AG04449 (cell line): ENCODE measurements at regions not wholly inside any gene's neighbourhood (a gene's known extent, or its start where the extent isn't known, plus 50 kb on each side); places are given as distances from the start of the nearest gene placed in this dataset.

Experiments
- CTCF ChIA-PET: fragments of 350-600 bp; formaldehyde crosslinking; extraction: SDS; loops from one replicate; lab custom pipeline; 2021; ENCODE audit warnings: antibody characterized with exemption; lab: Yijun Ruan, JAX
- POLR2A ChIA-PET: fragments of 400-600, 350-600 bp; formaldehyde crosslinking; extraction: SDS; loops from one replicate; lab custom pipeline; 2020; ENCODE audit warnings: antibody characterized with exemption, inconsistent platforms; lab: Yijun Ruan, JAX
- DNase-seq: peaks from one replicate; pipeline ENCODE4 v3.0.0-alpha.2; 2010; ENCODE audit warnings: low read depth, low spot score
- H3K4me3 ChIP-seq: 2 replicates; pipeline ENCODE4 v1.5.1; 2011; ENCODE audit warnings: low read depth, mild to moderate bottlenecking, control low read depth, low read length
- CTCF ChIP-seq: IDR thresholded peaks from one replicate; pipeline ENCODE4 v1.5.1; 2011; ENCODE audit warnings: mild to moderate bottlenecking, moderate library complexity, low read length, control low read depth, inconsistent platforms; ENCODE audit not compliant: insufficient read depth; ENCODE audit errors: missing control alignments

- H3K4me3 ChIP-seq, result no peak overlapping the region
- POLR2A ChIA-PET, result no interaction called here
These were observed 235.4 kb downstream of the HNRNPD start for GRCh38 chr4:82138374-82138773.

GRCh38 chr4:82136161-82136801, 237.5 kb downstream of the HNRNPD start:
- POLR2A ChIA-PET, result no interaction called here
- CTCF ChIA-PET, result no interaction called here
- TF ChIP-seq CTCF, result no peak
- no peak overlapping the region for H3K4me3 ChIP-seq
- no peak for DNase-seq

More at GRCh38 chr4:82138374-82138773, 235.4 kb downstream of the HNRNPD start:
- no peak for DNase-seq
- CTCF ChIA-PET, result no interaction called here
- TF ChIP-seq CTCF, result no peak

GRCh38 chr4:82128355-82128754, 245.4 kb downstream of the HNRNPD start:
- CTCF ChIA-PET, result no interaction called here
- no peak overlapping the region for H3K4me3 ChIP-seq
- POLR2A ChIA-PET, result no interaction called here
- no peak for TF ChIP-seq CTCF
- DNase-seq, result no peak

- CTCF ChIA-PET, result no interaction called here
These were observed 247.2 kb downstream of the HNRNPD start for GRCh38 chr4:82126512-82127040.

GRCh38 chr4:82125787-82126297, 247.9 kb downstream of the HNRNPD start:
- POLR2A ChIA-PET, result no interaction called here
- no peak for TF ChIP-seq CTCF
- CTCF ChIA-PET, result no interaction called here
- no peak overlapping the region for H3K4me3 ChIP-seq
- DNase-seq, result no peak

More at GRCh38 chr4:82126512-82127040, 247.2 kb downstream of the HNRNPD start:
- H3K4me3 ChIP-seq, result no peak overlapping the region
- TF ChIP-seq CTCF, result no peak
- POLR2A ChIA-PET, result no interaction called here
- DNase-seq, result no peak

GRCh38 chr4:82124932-82125786, 248.6 kb downstream of the HNRNPD start:
- H3K4me3 ChIP-seq, result no peak overlapping the region
- ChIA-PET CTCF (no interaction called here), POLR2A (no interaction called here)
- no peak for TF ChIP-seq CTCF
- no peak for DNase-seq
